Gastrocnemius medialis (tissue), 4 donors: ENCODE measurements at regions not wholly inside any gene's neighbourhood (a gene's known extent, or its start where the extent isn't known, plus 50 kb on each side); places are given as distances from the start of the nearest gene placed in this dataset.

Source experiments
- ATAC-seq, 2 donors: fragments of 150-250 bp; one replicate each; pipeline ENCODE4 v1.9.1; 2016
- DNase-seq, 2 donors: peaks; one replicate each; pipeline ENCODE4 v3.0.0-alpha.2; 2019
- H3K27ac ChIP-seq, 4 donors: fragments of 200-600 bp; sonication (generic); 1 replicate in 1 of 4; 2 replicates in 3 of 4; pipeline ENCODE4 v1.5.1; 2016 to 2018; ENCODE audit warnings: mild to moderate bottlenecking in 2 of 4, moderate library complexity in 1 of 4
- H3K27me3 ChIP-seq, 3 donors: fragments of 200-600 bp; sonication (generic) in 2 of 3; 1 replicate in 1 of 3; 2 replicates in 2 of 3; pipeline versions ENCODE4 v1.5.1 to v1.6.0; 2016 to 2019; ENCODE audit warnings: mild to moderate bottlenecking in 1 of 3, moderate library complexity in 1 of 3
- H3K36me3 ChIP-seq, 2 donors: fragments of 200-600 bp; sonication (generic) in 1 of 2; one replicate each; pipeline ENCODE4 v1.5.1; 2017 to 2018
- H3K4me1 ChIP-seq, 2 donors: fragments of 200-600 bp; sonication (generic) in 1 of 2; one replicate each; pipeline ENCODE4 v1.5.1; 2016 to 2017; ENCODE audit warnings: mild to moderate bottlenecking in 2 of 2
- H3K4me3 ChIP-seq, 4 donors: fragments of 200-600 bp; sonication (generic) in 3 of 4; 1 replicate in 1 of 4; 2 replicates in 3 of 4; pipeline ENCODE4 v1.5.1; 2016 to 2019; ENCODE audit warnings: mild to moderate bottlenecking in 2 of 4
- H3K9me3 ChIP-seq, 3 donors: fragments of 200-600 bp; sonication (generic) in 2 of 3; 1 replicate in 1 of 3; 2 replicates in 2 of 3; pipeline ENCODE4 v1.5.1; 2016 to 2019
- CTCF ChIP-seq, 5 experiments: fragments of 450-650 bp in 3 of 5; fragments of 200-600 bp in 2 of 5; sonication (generic) in 2 of 5; IDR thresholded peaks in 4 of 5; conservative IDR thresholded peaks in 1 of 5; 1 replicate in 4 of 5; 2 replicates in 1 of 5; pipeline ENCODE4 v1.5.1; 2016 to 2019; ENCODE audit warnings: antibody characterized with exemption in 5 of 5, mild to moderate bottlenecking in 3 of 5, moderate library complexity in 3 of 5
- POLR2A ChIP-seq, 2 donors: fragments of 450-650 bp; IDR thresholded peaks; one replicate each; pipeline ENCODE4 v1.6.1; 2017; ENCODE audit warnings: antibody characterized with exemption in 2 of 2, mild to moderate bottlenecking in 2 of 2, moderate library complexity in 2 of 2
- in situ Hi-C, 4 donors: fragments of 200-750 bp; cut with MboI; loops; one replicate each; pipeline versions ENCODE4 v1.15.0 to v1.8.0; 2017; ENCODE audit warnings: low sequenced_read_pairs in 4 of 4
- intact Hi-C: fragments of 100-400 bp; cut with DNase I; formaldehyde crosslinking; loops from one replicate; pipeline ENCODE4 v1.15.1; 2023; ENCODE audit warnings: low total_unique reads

GRCh38 chr18:28494151-28494550, 317.2 kb upstream of the CDH2 start:
- TF ChIP-seq CTCF (IDR thresholded peaks at IDR 0.05 in 4 of 5, conservative IDR thresholded peaks at IDR 0.05 in 1 of 5) (no peak), POLR2A (IDR thresholded peaks at IDR 0.05) (no peak)
- Histone ChIP-seq H3K36me3 (no peaks in the 10 kb centered on the region), H3K27me3 (no peaks in the 10 kb centered on the region), H3K9me3 (no peaks in the 10 kb centered on the region), H3K4me1 (no peaks in the 10 kb centered on the region), H3K4me3 (no peak overlapping the region), H3K27ac (no peak overlapping the region)
- in situ Hi-C loops (no loop called here), intact Hi-C loops (no loop called here)
- no peak for DNase-seq
- ATAC-seq: no peak

- Histone ChIP-seq H3K36me3 (no peaks in the 10 kb centered on the region), H3K9me3 (no peaks in the 10 kb centered on the region), H3K4me1 (no peaks in the 10 kb centered on the region), H3K4me3 (no peak overlapping the region), H3K27me3 (no peaks in the 10 kb centered on the region), H3K27ac (no peak overlapping the region)
- intact Hi-C loops (no loop called here), in situ Hi-C loops (no loop called here)
- no peak for DNase-seq
- no peak for ATAC-seq
- TF ChIP-seq CTCF (IDR thresholded peaks at IDR 0.05 in 4 of 5, conservative IDR thresholded peaks at IDR 0.05 in 1 of 5) (no peak), POLR2A (IDR thresholded peaks at IDR 0.05) (no peak)
These were observed 309.0 kb upstream of the CDH2 start for GRCh38 chr18:28485918-28486317.

- no peaks in the 10 kb centered on the region for H3K9me3 ChIP-seq
- no peak for TF ChIP-seq POLR2A (IDR thresholded peaks at IDR 0.05)
- TF ChIP-seq CTCF (IDR thresholded peaks at IDR 0.05 in 4 of 5, conservative IDR thresholded peaks at IDR 0.05 in 1 of 5): no peak
- H3K4me1 ChIP-seq: no peaks in the 10 kb centered on the region
- DNase-seq (no peak), ATAC-seq (no peak)
- no peaks in the 10 kb centered on the region for H3K36me3 ChIP-seq
- H3K27me3 ChIP-seq: no peaks in the 10 kb centered on the region
- H3K4me3 ChIP-seq: no peak overlapping the region
- in situ Hi-C loops (no loop called here), intact Hi-C loops (no loop called here)
- no peak overlapping the region for H3K27ac ChIP-seq
These were observed 308.4 kb upstream of the CDH2 start for GRCh38 chr18:28485210-28485801.

- no peak for ATAC-seq
These were observed 301.6 kb upstream of the CDH2 start for GRCh38 chr18:28478531-28478930.

More at GRCh38 chr18:28478531-28478930, 301.6 kb upstream of the CDH2 start:
- TF ChIP-seq CTCF (IDR thresholded peaks at IDR 0.05 in 4 of 5, conservative IDR thresholded peaks at IDR 0.05 in 1 of 5) (no peak), POLR2A (IDR thresholded peaks at IDR 0.05) (no peak)
- no peaks in the 10 kb centered on the region for H3K9me3 ChIP-seq
- no peaks in the 10 kb centered on the region for H3K36me3 ChIP-seq
- H3K27ac ChIP-seq: no peak overlapping the region
- H3K27me3 ChIP-seq: no peaks in the 10 kb centered on the region
- no peak for DNase-seq
- in situ Hi-C loops: no loop called here
- intact Hi-C loops: no loop called here
- no peak overlapping the region for H3K4me3 ChIP-seq
- H3K4me1 ChIP-seq: no peaks in the 10 kb centered on the region
